Immature natural killer cell (primary cell): ENCODE measurements at regions not wholly inside any gene's neighbourhood (a gene's known extent, or its start where the extent isn't known, plus 50 kb on each side); places are given as distances from the start of the nearest gene placed in this dataset.

ENCODE experiments used
- DNase-seq, 3 donors: peaks; one replicate each; pipeline ENCODE4 v3.0.0; 2022; ENCODE audit warnings: mixed read lengths in 1 of 3
- H3K27ac Mint-ChIP-seq, 6 donors: one replicate each; pipeline ENCODE4 v1.8.0; 2020; ENCODE audit warnings: mixed read lengths in 6 of 6, mild to moderate bottlenecking in 5 of 6, inconsistent platforms in 4 of 6, moderate library complexity in 3 of 6
- H3K27me3 Mint-ChIP-seq, 3 donors: one replicate each; pipeline ENCODE4 v1.8.0; 2020 to 2021; ENCODE audit warnings: low read depth in 3 of 3, mild to moderate bottlenecking in 3 of 3, mixed read lengths in 3 of 3, moderate library complexity in 3 of 3, inconsistent platforms in 1 of 3
- H3K36me3 Mint-ChIP-seq, 3 donors: one replicate each; pipeline ENCODE4 v1.8.0; 2020; ENCODE audit warnings: mixed read lengths in 3 of 3, inconsistent platforms in 2 of 3, mild to moderate bottlenecking in 2 of 3
- H3K4me1 Mint-ChIP-seq, 2 donors: one replicate each; pipeline ENCODE4 v1.8.0; 2020; ENCODE audit warnings: inconsistent platforms in 2 of 2, mild to moderate bottlenecking in 2 of 2, mixed read lengths in 2 of 2, moderate library complexity in 1 of 2
- H3K4me3 Mint-ChIP-seq, 5 donors: one replicate each; pipeline ENCODE4 v1.8.0; 2020; ENCODE audit warnings: mild to moderate bottlenecking in 5 of 5, mixed read lengths in 5 of 5, inconsistent platforms in 3 of 5, moderate library complexity in 3 of 5
- H3K9me3 Mint-ChIP-seq, 6 donors: one replicate each; pipeline ENCODE4 v1.8.0; 2020; ENCODE audit warnings: mild to moderate bottlenecking in 6 of 6, mixed read lengths in 6 of 6, inconsistent platforms in 4 of 6, moderate library complexity in 3 of 6

GRCh38 chr12:13880613-13881012 is 100.8 kb downstream of the GRIN2B start:
- Mint-ChIP-seq H3K36me3 (no peaks in the 10 kb centered on the region), H3K27me3 (peaks cover 0 to 4% (median 0%) of the 10 kb centered on the region in 3 donors), H3K27ac (no peak overlapping the region), H3K4me3 (no peak overlapping the region), H3K4me1 (no peaks in the 10 kb centered on the region), H3K9me3 (no peaks in the 10 kb centered on the region)
- DNase-seq = no peak

- Mint-ChIP-seq H3K4me3 (no peak overlapping the region), H3K9me3 (no peaks in the 10 kb centered on the region), H3K36me3 (no peaks in the 10 kb centered on the region), H3K4me1 (no peaks in the 10 kb centered on the region), H3K27me3 (peaks cover 0 to 2% (median 0%) of the 10 kb centered on the region in 3 donors), H3K27ac (no peak overlapping the region)
- DNase-seq = no peak
Measured at GRCh38 chr12:13875744-13876143, 105.7 kb downstream of the GRIN2B start.

DNA sequence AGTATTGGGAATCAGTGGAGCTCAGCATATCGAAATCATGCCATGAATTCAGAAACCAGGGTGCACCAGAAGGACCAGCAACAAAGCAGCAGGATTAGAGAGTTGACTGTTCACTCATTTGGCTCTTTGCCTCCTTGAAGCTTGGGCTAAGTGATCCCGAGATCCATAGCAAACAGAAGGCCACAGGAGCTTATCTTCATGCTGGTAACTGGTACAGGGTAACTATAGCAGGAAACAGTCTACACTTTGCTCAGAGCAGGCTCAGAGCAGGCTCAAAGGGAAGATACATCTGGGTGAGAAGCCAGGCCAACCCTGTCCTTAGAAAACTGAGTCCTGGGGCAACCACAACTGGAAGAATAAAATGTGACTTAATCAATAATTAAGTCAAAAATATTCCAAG is 111.1 kb downstream of the GRIN2B start:
- Mint-ChIP-seq H3K27me3 (peaks cover 0 to 6% (median 3%) of the 10 kb centered on the region in 3 donors), H3K9me3 (no peaks in the 10 kb centered on the region), H3K4me1 (no peaks in the 10 kb centered on the region), H3K27ac (no peak overlapping the region), H3K4me3 (no peak overlapping the region), H3K36me3 (no peaks in the 10 kb centered on the region)
- DNase-seq = no peak

- DNase-seq = peak in 2 of 3 donors; percentile 5 to 12
- Mint-ChIP-seq H3K27ac (no peak overlapping the region), H3K4me1 (no peaks in the 10 kb centered on the region), H3K9me3 (peaks cover 0 to 2% (median 0%) of the 10 kb centered on the region in 6 donors), H3K27me3 (peaks cover 0 to 9% (median 2%) of the 10 kb centered on the region in 3 donors), H3K36me3 (no peaks in the 10 kb centered on the region), H3K4me3 (no peak overlapping the region)
Measured at GRCh38 chr12:13864081-13864673, 117.2 kb downstream of the GRIN2B start.

- Mint-ChIP-seq H3K9me3 (peaks cover 0 to 2% (median 0%) of the 10 kb centered on the region in 6 donors), H3K27ac (no peak overlapping the region), H3K4me3 (no peak overlapping the region), H3K4me1 (no peaks in the 10 kb centered on the region), H3K27me3 (peaks cover 2 to 3% (median 2%) of the 10 kb centered on the region in 3 donors), H3K36me3 (no peaks in the 10 kb centered on the region)
- no peak for DNase-seq
Measured at GRCh38 chr12:13857750-13858149, 123.7 kb downstream of the GRIN2B start.

- H3K9me3 Mint-ChIP-seq = peaks cover 0 to 3% (median 0%) of the 10 kb centered on the region in 6 donors
- DNase-seq = no peak
Measured at GRCh38 chr12:13853471-13853870, 127.9 kb downstream of the GRIN2B start.

GRCh38 chr12:13851828-13852227 is 129.6 kb downstream of the GRIN2B start:
- Mint-ChIP-seq H3K9me3 (peaks cover 0 to 6% (median 0%) of the 10 kb centered on the region in 6 donors), H3K27ac (no peak overlapping the region), H3K27me3 (peaks cover 1 to 6% (median 5%) of the 10 kb centered on the region in 3 donors), H3K36me3 (no peaks in the 10 kb centered on the region), H3K4me3 (no peak overlapping the region), H3K4me1 (no peaks in the 10 kb centered on the region)
- DNase-seq = no peak

More at GRCh38 chr12:13853471-13853870, 127.9 kb downstream of the GRIN2B start:
- no peaks in the 10 kb centered on the region for H3K36me3 Mint-ChIP-seq
- H3K4me1 Mint-ChIP-seq = no peaks in the 10 kb centered on the region
- no peak overlapping the region for H3K27ac Mint-ChIP-seq
- peaks cover 0 to 8% (median 6%) of the 10 kb centered on the region in 3 donors for H3K27me3 Mint-ChIP-seq
- no peak overlapping the region for H3K4me3 Mint-ChIP-seq

DNA sequence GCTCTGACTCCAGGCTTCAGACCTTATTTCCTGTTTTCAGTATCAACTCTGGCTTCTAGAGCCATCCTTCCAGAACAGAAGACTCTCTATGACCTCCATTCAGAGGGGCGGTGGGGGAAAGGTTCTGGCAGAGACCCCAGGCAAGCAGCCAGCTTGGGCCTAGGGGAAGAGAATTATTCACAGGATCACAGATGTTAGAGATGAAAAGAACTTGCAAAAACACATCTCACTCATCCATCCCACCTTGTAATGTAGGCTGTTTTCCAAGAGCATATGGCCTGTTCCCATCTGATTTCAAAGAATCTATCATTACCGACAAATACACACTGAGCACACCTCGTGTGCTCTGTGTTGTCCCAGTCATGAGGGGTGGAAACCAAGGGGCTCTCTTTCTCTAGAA is 131.9 kb downstream of the GRIN2B start:
- Mint-ChIP-seq H3K27me3 (peaks cover 4 to 7% (median 6%) of the 10 kb centered on the region in 3 donors), H3K4me1 (no peaks in the 10 kb centered on the region), H3K27ac (no peak overlapping the region), H3K4me3 (no peak overlapping the region), H3K36me3 (no peaks in the 10 kb centered on the region), H3K9me3 (peaks cover 0 to 7% (median 0%) of the 10 kb centered on the region in 6 donors)
- DNase-seq = no peak

DNA sequence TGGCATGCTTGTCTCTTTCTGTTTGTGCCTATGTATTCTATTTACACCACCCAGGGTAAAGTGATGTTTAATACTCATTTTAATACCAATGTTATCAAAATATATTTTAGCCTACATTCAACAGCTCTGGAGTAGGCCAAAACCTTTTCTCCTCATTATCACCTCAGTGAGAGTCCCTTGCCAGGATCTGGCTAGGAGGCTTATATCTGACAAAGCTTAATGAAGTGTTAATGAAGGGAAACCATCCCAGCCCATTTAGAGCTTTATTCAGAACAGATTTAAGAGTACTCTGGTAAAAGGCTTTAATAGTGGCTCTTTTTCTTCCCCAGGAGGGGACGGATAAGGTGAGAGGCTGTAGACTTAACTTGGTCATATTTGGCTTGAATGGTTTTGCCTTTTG is 137.6 kb downstream of the GRIN2B start:
- Mint-ChIP-seq H3K4me3 (no peak overlapping the region), H3K36me3 (no peaks in the 10 kb centered on the region), H3K4me1 (no peaks in the 10 kb centered on the region), H3K27me3 (peaks cover 0 to 8% (median 2%) of the 10 kb centered on the region in 3 donors), H3K9me3 (peaks cover 0 to 5% (median 0%) of the 10 kb centered on the region in 6 donors), H3K27ac (no peak overlapping the region)
- DNase-seq = no peak

GRCh38 chr12:13841358-13841757 is 140.0 kb downstream of the GRIN2B start:
- Mint-ChIP-seq H3K27ac (no peak overlapping the region), H3K9me3 (peaks cover 0 to 1% (median 0%) of the 10 kb centered on the region in 6 donors), H3K27me3 (peaks cover 0 to 4% (median 2%) of the 10 kb centered on the region in 3 donors), H3K36me3 (no peaks in the 10 kb centered on the region), H3K4me3 (no peak overlapping the region), H3K4me1 (no peaks in the 10 kb centered on the region)
- DNase-seq = no peak

- no peaks in the 10 kb centered on the region for H3K36me3 Mint-ChIP-seq
- H3K4me3 Mint-ChIP-seq = no peak overlapping the region
- no peak for DNase-seq
- H3K9me3 Mint-ChIP-seq = peaks cover 0 to 2% (median 0%) of the 10 kb centered on the region in 6 donors
- H3K27ac Mint-ChIP-seq = no peak overlapping the region
- peaks cover 0 to 3% (median 0%) of the 10 kb centered on the region in 3 donors for H3K27me3 Mint-ChIP-seq
- no peaks in the 10 kb centered on the region for H3K4me1 Mint-ChIP-seq
Measured at GRCh38 chr12:13839365-13840336, 141.8 kb downstream of the GRIN2B start.

GRCh38 chr12:13836099-13836498 is 145.3 kb downstream of the GRIN2B start:
- H3K9me3 Mint-ChIP-seq = peaks cover 0 to 4% (median 0%) of the 10 kb centered on the region in 6 donors
- no peak for DNase-seq
- no peaks in the 10 kb centered on the region for H3K4me1 Mint-ChIP-seq
- no peaks in the 10 kb centered on the region for H3K36me3 Mint-ChIP-seq
- H3K27me3 Mint-ChIP-seq = no peaks in the 10 kb centered on the region
- no peak overlapping the region for H3K27ac Mint-ChIP-seq
- H3K4me3 Mint-ChIP-seq = no peak overlapping the region

DNA sequence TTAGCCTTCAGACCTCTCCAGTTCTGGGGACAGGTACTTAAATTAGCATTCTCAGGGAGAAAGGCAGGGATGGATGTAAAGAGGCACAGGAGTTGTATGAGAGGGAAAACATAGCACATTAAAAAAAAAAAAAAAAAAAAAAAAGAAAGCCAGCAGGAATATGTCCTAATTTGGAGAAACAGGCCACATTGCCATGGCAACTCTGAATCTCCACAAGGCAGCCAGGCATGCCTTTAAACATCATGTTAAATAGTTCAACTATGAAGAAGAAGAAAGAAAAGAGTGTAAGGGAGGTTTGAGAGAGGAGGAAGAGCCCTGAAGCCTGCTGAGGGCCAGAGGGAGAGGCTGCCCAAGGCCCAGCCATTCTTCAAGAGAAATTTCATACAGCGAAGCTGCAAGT is 145.8 kb downstream of the GRIN2B start:
- no peak for DNase-seq
- H3K27ac Mint-ChIP-seq = no peak overlapping the region
- H3K4me3 Mint-ChIP-seq = no peak overlapping the region
- H3K27me3 Mint-ChIP-seq = peaks cover 0 to 1% (median 0%) of the 10 kb centered on the region in 3 donors
- no peaks in the 10 kb centered on the region for H3K4me1 Mint-ChIP-seq
- H3K9me3 Mint-ChIP-seq = peaks cover 0 to 4% (median 0%) of the 10 kb centered on the region in 6 donors
- no peaks in the 10 kb centered on the region for H3K36me3 Mint-ChIP-seq

DNA sequence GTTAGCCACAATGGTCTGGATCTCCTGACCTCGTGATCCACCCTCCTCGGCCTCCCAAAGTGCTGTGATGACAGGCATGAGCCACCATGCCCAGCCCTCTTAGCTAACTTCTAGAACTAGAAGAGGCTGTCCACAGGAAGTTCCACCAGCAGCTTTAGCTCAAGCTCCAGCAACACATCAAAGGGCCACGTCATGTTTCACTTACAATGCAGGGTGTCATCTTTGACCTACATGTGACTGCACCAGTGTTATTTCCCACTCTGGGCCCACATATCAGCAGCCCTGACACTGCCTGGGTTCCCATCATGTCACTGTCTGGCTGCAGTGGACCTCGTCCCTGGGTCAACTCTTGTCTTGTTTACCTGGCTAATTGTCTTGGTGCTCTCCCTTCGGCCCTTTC is 147.2 kb downstream of the GRIN2B start:
- DNase-seq = no peak
- H3K36me3 Mint-ChIP-seq = no peaks in the 10 kb centered on the region
- peaks cover 0 to 1% (median 0%) of the 10 kb centered on the region in 3 donors for H3K27me3 Mint-ChIP-seq
- H3K4me1 Mint-ChIP-seq = no peaks in the 10 kb centered on the region
- peaks cover 0 to 4% (median 0%) of the 10 kb centered on the region in 6 donors for H3K9me3 Mint-ChIP-seq
- no peak overlapping the region for H3K4me3 Mint-ChIP-seq
- no peak overlapping the region for H3K27ac Mint-ChIP-seq
